SH-SY5Y (cell line): ENCODE measurements at regions not wholly inside any gene's neighbourhood (a gene's known extent, or its start where the extent isn't known, plus 50 kb on each side); places are given as distances from the start of the nearest gene placed in this dataset.

Experiments used
- GATA2 ChIP-seq: IDR thresholded peaks from 2 replicates; pipeline ENCODE4 v1.6.1; 2011; ENCODE audit warnings: mild to moderate bottlenecking, low read depth, low read length
- GATA3 ChIP-seq: IDR thresholded peaks from 2 replicates; pipeline ENCODE4 v1.6.1; 2011; ENCODE audit warnings: low read depth, mild to moderate bottlenecking, low read length, moderate library complexity

- TF ChIP-seq GATA2 (no peak), GATA3 (no peak)
Observed at GRCh38 chr2:53505826-53506225, 261.8 kb upstream of the CHAC2 start.
